Hepatocyte (in vitro differentiated cells): ENCODE measurements at regions not wholly inside any gene's neighbourhood (a gene's known extent, or its start where the extent isn't known, plus 50 kb on each side); places are given as distances from the start of the nearest gene placed in this dataset.

ENCODE experiments used
- CTCF ChIP-seq: fragments of 200-600 bp; sonication (generic); IDR thresholded peaks from 2 replicates; pipeline ENCODE4 v1.5.1; 2016; ENCODE audit warnings: antibody characterized with exemption, mild to moderate bottlenecking; ENCODE audit not compliant: poor library complexity
- EZH2 ChIP-seq: fragments of 200-600 bp; sonication (generic); IDR thresholded peaks from 2 replicates; pipeline ENCODE4 v1.6.1; 2016; ENCODE audit warnings: antibody characterized with exemption, mild to moderate bottlenecking, borderline replicate concordance
- EZH2phosphoT487 ChIP-seq: fragments of 200-600 bp; sonication (generic); IDR thresholded peaks from one replicate; pipeline ENCODE4 v1.6.1; 2018; ENCODE audit warnings: antibody characterized with exemption, mild to moderate bottlenecking, low read depth, moderate library complexity; ENCODE audit not compliant: unreplicated experiment, severe bottlenecking

DNA sequence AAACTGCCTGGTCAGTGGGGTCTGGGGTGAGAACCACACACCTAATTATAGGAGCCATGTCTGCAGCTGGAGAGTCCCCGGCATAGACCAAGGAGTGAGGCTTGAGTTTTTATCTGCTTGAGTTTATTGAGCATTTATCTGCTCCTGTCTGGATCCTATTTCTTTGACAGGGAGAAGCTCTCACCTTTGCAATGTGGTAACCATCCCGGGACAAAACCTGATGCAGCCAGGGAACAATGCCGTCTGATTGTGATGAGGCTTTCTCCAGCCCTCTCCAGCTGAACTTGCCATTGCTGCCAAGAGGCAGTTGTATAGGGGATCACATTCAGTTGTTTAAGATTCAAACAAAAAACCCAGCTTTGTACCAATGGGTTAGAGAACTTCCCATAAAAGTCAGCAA is 324.4 kb downstream of the TSN start:
- TF ChIP-seq CTCF (no peak), EZH2phosphoT487 (no peak), EZH2 (no peak)
